HEK293 (cell line): ENCODE measurements at regions not wholly inside any gene's neighbourhood (a gene's known extent, or its start where the extent isn't known, plus 50 kb on each side); places are given as distances from the start of the nearest gene placed in this dataset.

Source experiments
- CTCF ChIA-PET: fragments of 350-600 bp; formaldehyde crosslinking; extraction: SDS; loops from one replicate; lab custom pipeline; 2021; ENCODE audit warnings: antibody characterized with exemption; lab: Yijun Ruan, JAX
- POLR2A ChIA-PET: fragments of 300-600 bp; formaldehyde crosslinking; extraction: SDS; loops from one replicate; lab custom pipeline; 2020; ENCODE audit warnings: antibody characterized with exemption, inconsistent platforms; lab: Yijun Ruan, JAX
- H3K27ac ChIP-seq: fragments of 200-500 bp; sonication (Bioruptor generic); 2 replicates; pipeline ENCODE4 v1.5.1; 2014; ENCODE audit warnings: low read depth, low read length, control low read depth, inconsistent platforms; ENCODE audit errors: extremely low read depth
- H3K36me3 ChIP-seq, 2 experiments: fragments of 200-500 bp in 1 of 2; sonication (Bioruptor generic) in 1 of 2; 1 replicate in 1 of 2; 2 replicates in 1 of 2; pipeline ENCODE4 v1.5.1; 2014 to 2017; ENCODE audit warnings: inconsistent platforms in 2 of 2, low read length in 2 of 2; ENCODE audit not compliant: control insufficient read depth in 2 of 2, insufficient read depth in 1 of 2
- H3K4me1 ChIP-seq: fragments of 200-500 bp; sonication (Bioruptor generic); 2 replicates; pipeline ENCODE4 v1.5.1; 2014; ENCODE audit warnings: mild to moderate bottlenecking, low read length, inconsistent platforms; ENCODE audit not compliant: control insufficient read depth, insufficient read depth
- H3K4me3 ChIP-seq: 2 replicates; pipeline ENCODE4 v1.5.1; 2011; ENCODE audit warnings: low read depth, mild to moderate bottlenecking, control low read depth, low read length, moderate library complexity
- H3K9me3 ChIP-seq: fragments of 200-500 bp; sonication (Bioruptor generic); 2 replicates; pipeline ENCODE4 v1.5.1; 2014; ENCODE audit warnings: low read depth, low read length, inconsistent platforms; ENCODE audit not compliant: control insufficient read depth, insufficient read depth
- GLI4 ChIP-seq: fragments of 450-650 bp; formaldehyde crosslinking; IDR thresholded peaks from 2 replicates; pipeline ENCODE4 v1.5.1; 2016; ENCODE audit warnings: missing biosample characterization, missing genetic modification characterization
- KLF16 ChIP-seq: fragments of 450-650 bp; formaldehyde crosslinking; IDR thresholded peaks from 2 replicates; pipeline ENCODE4 v1.5.1; 2017; ENCODE audit warnings: missing biosample characterization, missing genetic modification characterization
- OSR2 ChIP-seq: fragments of 450-650 bp; formaldehyde crosslinking; IDR thresholded peaks from 2 replicates; pipeline ENCODE4 v1.5.1; 2016; ENCODE audit warnings: missing biosample characterization, missing genetic modification characterization
- REPIN1 ChIP-seq: fragments of 450-650 bp; formaldehyde crosslinking; IDR thresholded peaks from 2 replicates; pipeline ENCODE4 v1.5.1; 2017; ENCODE audit warnings: missing biosample characterization, missing genetic modification characterization, low read depth
- SP7 ChIP-seq: fragments of 450-650 bp; formaldehyde crosslinking; IDR thresholded peaks from 2 replicates; pipeline ENCODE4 v1.5.1; 2016; ENCODE audit warnings: missing biosample characterization, missing genetic modification characterization
- YY1 ChIP-seq: fragments of 450-650 bp; formaldehyde crosslinking; IDR thresholded peaks from 2 replicates; pipeline ENCODE4 v1.5.1; 2018; ENCODE audit warnings: missing biosample characterization, missing genetic modification characterization
- ZEB2 ChIP-seq: fragments of 450-650 bp; formaldehyde crosslinking; IDR thresholded peaks from 2 replicates; pipeline ENCODE4 v1.5.1; 2016; ENCODE audit warnings: missing biosample characterization, missing genetic modification characterization
- ZNF132 ChIP-seq: fragments of 450-650 bp; formaldehyde crosslinking; IDR thresholded peaks from 2 replicates; pipeline ENCODE4 v1.5.1; 2017; ENCODE audit warnings: missing biosample characterization, missing genetic modification characterization, borderline replicate concordance
- ZNF155 ChIP-seq: fragments of 450-650 bp; formaldehyde crosslinking; IDR thresholded peaks from 2 replicates; pipeline ENCODE4 v1.5.1; 2016; ENCODE audit warnings: missing biosample characterization, missing genetic modification characterization
- ZNF16 ChIP-seq: fragments of 450-650 bp; formaldehyde crosslinking; IDR thresholded peaks from 2 replicates; pipeline ENCODE4 v1.5.1; 2016; ENCODE audit warnings: low read depth, missing biosample characterization, missing genetic modification characterization
- ZNF223 ChIP-seq: fragments of 450-650 bp; formaldehyde crosslinking; IDR thresholded peaks from 2 replicates; pipeline ENCODE4 v1.5.1; 2016; ENCODE audit warnings: missing biosample characterization, missing genetic modification characterization
- ZNF324 ChIP-seq: fragments of 450-650 bp; formaldehyde crosslinking; IDR thresholded peaks from 2 replicates; pipeline ENCODE4 v1.5.1; 2016; ENCODE audit warnings: missing biosample characterization, missing genetic modification characterization
- ZNF404 ChIP-seq: fragments of 450-650 bp; formaldehyde crosslinking; IDR thresholded peaks from 2 replicates; pipeline ENCODE4 v1.5.1; 2017; ENCODE audit warnings: missing biosample characterization, missing genetic modification characterization
- ZNF426 ChIP-seq: fragments of 450-650 bp; formaldehyde crosslinking; IDR thresholded peaks from 2 replicates; pipeline ENCODE4 v1.5.1; 2017; ENCODE audit warnings: missing biosample characterization, missing genetic modification characterization, mild to moderate bottlenecking, inconsistent platforms, moderate library complexity
- ZNF433 ChIP-seq: fragments of 450-650 bp; formaldehyde crosslinking; IDR thresholded peaks from 2 replicates; pipeline ENCODE4 v1.5.1; 2016; ENCODE audit warnings: missing biosample characterization, missing genetic modification characterization, low read depth
- ZNF558 ChIP-seq: fragments of 450-650 bp; formaldehyde crosslinking; IDR thresholded peaks from 2 replicates; pipeline ENCODE4 v1.5.1; 2016; ENCODE audit warnings: missing biosample characterization, missing genetic modification characterization
- ZNF571 ChIP-seq: fragments of 450-650 bp; formaldehyde crosslinking; IDR thresholded peaks from 2 replicates; pipeline ENCODE4 v1.5.0; 2017; ENCODE audit warnings: missing biosample characterization, missing genetic modification characterization
- ZNF585B ChIP-seq: fragments of 450-650 bp; formaldehyde crosslinking; IDR thresholded peaks from 2 replicates; pipeline ENCODE4 v1.5.1; 2016; ENCODE audit warnings: missing biosample characterization, missing genetic modification characterization
- ZSCAN5A ChIP-seq: fragments of 450-650 bp; formaldehyde crosslinking; IDR thresholded peaks from 2 replicates; pipeline ENCODE4 v1.5.1; 2016; ENCODE audit warnings: missing biosample characterization, missing genetic modification characterization
- TF ChIP-seq, protein P1 (sequence below): fragments of 450-650 bp; formaldehyde crosslinking; IDR thresholded peaks from 2 replicates; pipeline ENCODE4 v1.5.1; 2016; ENCODE audit warnings: missing biosample characterization, missing genetic modification characterization
- TF ChIP-seq, protein P2 (sequence below): fragments of 450-650 bp; formaldehyde crosslinking; IDR thresholded peaks from 2 replicates; pipeline ENCODE4 v1.5.1; 2016; ENCODE audit warnings: missing biosample characterization, missing genetic modification characterization
- TF ChIP-seq, protein P3 (sequence below): fragments of 450-650 bp; formaldehyde crosslinking; IDR thresholded peaks from 2 replicates; pipeline ENCODE4 v1.5.1; 2016; ENCODE audit warnings: missing biosample characterization, missing genetic modification characterization

DNA sequence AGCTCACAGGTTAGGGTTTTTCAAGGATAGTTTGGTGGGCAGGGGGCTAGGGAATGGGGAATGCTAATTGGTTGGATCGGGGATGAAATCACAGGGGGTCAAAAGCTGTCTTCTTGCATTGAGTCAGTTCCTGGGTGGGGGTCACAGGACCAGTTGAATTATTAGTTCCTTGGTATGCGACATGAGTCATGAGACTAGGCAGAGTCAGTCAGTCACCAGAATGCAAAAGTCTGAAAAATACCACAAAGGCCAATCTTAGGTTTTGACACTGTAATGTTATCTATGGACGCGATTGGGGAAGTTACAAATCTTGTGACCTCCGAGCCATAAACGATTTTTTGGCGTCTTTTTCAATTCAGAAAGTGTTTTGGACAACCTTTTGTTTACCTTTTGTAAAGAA lies 101.2 kb downstream of the ZNF519 start:
- Histone ChIP-seq H3K27ac (no peak overlapping the region), H3K4me1 (no peaks in the 10 kb centered on the region), H3K36me3 (no peaks in the 10 kb centered on the region), H3K9me3 (no peaks in the 10 kb centered on the region), H3K4me3 (no peak overlapping the region)
- CTCF ChIA-PET: no interaction called here
- POLR2A ChIA-PET: no interaction called here
- TF ChIP-seq KLF16 (tag by site-specific recombination) (no peak), OSR2 (tag by site-specific recombination) (no peak), GLI4 (tag by site-specific recombination) (no peak), ZNF585B (no peak), ZNF426 (tag by site-specific recombination) (no peak), ZNF324 (tag by site-specific recombination) (no peak), YY1 (tag by site-specific recombination) (no peak), ZNF16 (tag by site-specific recombination) (no peak), ZEB2 (tag by site-specific recombination) (no peak), REPIN1 (tag by site-specific recombination) (no peak), ZNF132 (tag by site-specific recombination) (no peak), ZNF223 (tag by site-specific recombination) (no peak), SP7 (tag by site-specific recombination) (no peak), ZNF433 (tag by site-specific recombination) (no peak), ZNF404 (no peak), ZNF571 (tag by site-specific recombination) (no peak), ZSCAN5A (tag by site-specific recombination) (no peak)
- TF ChIP-seq, protein P1, sequence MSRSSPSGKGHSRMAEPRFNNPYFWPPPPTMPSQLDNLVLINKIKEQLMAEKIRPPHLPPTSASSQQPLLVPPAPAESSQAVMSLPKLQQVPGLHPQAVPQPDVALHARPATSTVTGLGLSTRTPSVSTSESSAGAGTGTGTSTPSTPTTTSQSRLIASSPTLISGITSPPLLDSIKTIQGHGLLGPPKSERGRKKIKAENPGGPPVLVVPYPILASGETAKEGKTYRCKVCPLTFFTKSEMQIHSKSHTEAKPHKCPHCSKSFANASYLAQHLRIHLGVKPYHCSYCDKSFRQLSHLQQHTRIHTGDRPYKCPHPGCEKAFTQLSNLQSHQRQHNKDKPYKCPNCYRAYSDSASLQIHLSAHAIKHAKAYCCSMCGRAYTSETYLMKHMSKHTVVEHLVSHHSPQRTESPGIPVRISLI (tag by site-specific recombination): no peak
- TF ChIP-seq, protein P2, sequence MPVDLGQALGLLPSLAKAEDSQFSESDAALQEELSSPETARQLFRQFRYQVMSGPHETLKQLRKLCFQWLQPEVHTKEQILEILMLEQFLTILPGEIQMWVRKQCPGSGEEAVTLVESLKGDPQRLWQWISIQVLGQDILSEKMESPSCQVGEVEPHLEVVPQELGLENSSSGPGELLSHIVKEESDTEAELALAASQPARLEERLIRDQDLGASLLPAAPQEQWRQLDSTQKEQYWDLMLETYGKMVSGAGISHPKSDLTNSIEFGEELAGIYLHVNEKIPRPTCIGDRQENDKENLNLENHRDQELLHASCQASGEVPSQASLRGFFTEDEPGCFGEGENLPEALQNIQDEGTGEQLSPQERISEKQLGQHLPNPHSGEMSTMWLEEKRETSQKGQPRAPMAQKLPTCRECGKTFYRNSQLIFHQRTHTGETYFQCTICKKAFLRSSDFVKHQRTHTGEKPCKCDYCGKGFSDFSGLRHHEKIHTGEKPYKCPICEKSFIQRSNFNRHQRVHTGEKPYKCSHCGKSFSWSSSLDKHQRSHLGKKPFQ (tag by site-specific recombination): no peak
- TF ChIP-seq, protein P3, sequence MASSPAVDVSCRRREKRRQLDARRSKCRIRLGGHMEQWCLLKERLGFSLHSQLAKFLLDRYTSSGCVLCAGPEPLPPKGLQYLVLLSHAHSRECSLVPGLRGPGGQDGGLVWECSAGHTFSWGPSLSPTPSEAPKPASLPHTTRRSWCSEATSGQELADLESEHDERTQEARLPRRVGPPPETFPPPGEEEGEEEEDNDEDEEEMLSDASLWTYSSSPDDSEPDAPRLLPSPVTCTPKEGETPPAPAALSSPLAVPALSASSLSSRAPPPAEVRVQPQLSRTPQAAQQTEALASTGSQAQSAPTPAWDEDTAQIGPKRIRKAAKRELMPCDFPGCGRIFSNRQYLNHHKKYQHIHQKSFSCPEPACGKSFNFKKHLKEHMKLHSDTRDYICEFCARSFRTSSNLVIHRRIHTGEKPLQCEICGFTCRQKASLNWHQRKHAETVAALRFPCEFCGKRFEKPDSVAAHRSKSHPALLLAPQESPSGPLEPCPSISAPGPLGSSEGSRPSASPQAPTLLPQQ: no peak

GRCh38 chr18:14029512-14029911 lies 102.7 kb downstream of the ZNF519 start:
- Histone ChIP-seq H3K36me3 (no peaks in the 10 kb centered on the region), H3K4me3 (no peak overlapping the region), H3K9me3 (no peaks in the 10 kb centered on the region), H3K4me1 (no peaks in the 10 kb centered on the region), H3K27ac (no peak overlapping the region)
- CTCF ChIA-PET: no interaction called here
- TF ChIP-seq ZNF155: no peak
- TF ChIP-seq ZNF558: peak; percentile 94
- POLR2A ChIA-PET: no interaction called here
